RWPE2 (cell line): ENCODE measurements at regions not wholly inside any gene's neighbourhood (a gene's known extent, or its start where the extent isn't known, plus 50 kb on each side); places are given as distances from the start of the nearest gene placed in this dataset.
A peak's percentile ranks its signal among the peaks of the same experiment; 100 is the strongest.
"Not testable (repeated sequence)": the region's sequence is repeated elsewhere in the genome, so short reads cannot be mapped to it uniquely, and the experiment has no call there.

Experiments
- ATAC-seq: fragments of 200-7000 bp; cut with Tn5 transposase; 3 replicates; pipeline ENCODE4 v1.9.1; 2021; ENCODE audit warnings: low read depth
- DNase-seq: peaks from one replicate; pipeline ENCODE4 v3.0.0-alpha.2; 2020; ENCODE audit warnings: low spot score
- H3K27ac ChIP-seq: fragments of 450-650 bp; 2 replicates; pipeline ENCODE4 v1.5.1; 2017; ENCODE audit warnings: mild to moderate bottlenecking; ENCODE audit not compliant: poor library complexity, severe bottlenecking
- H3K27me3 ChIP-seq: fragments of 250-450 bp; sonication (Bioruptor Pico); 2 replicates; pipeline ENCODE4 v1.5.1; 2021; ENCODE audit warnings: mild to moderate bottlenecking, moderate library complexity; ENCODE audit not compliant: insufficient read depth, poor library complexity, severe bottlenecking
- H3K36me3 ChIP-seq: fragments of 250-450 bp; sonication (Bioruptor Pico); 2 replicates; pipeline ENCODE4 v1.5.1; 2020; ENCODE audit warnings: low read depth, mild to moderate bottlenecking, moderate library complexity
- H3K4me1 ChIP-seq: fragments of 250-450 bp; sonication (Bioruptor Pico); 2 replicates; pipeline ENCODE4 v1.5.1; 2021; ENCODE audit warnings: mild to moderate bottlenecking, moderate library complexity; ENCODE audit not compliant: insufficient read depth, poor library complexity, severe bottlenecking
- H3K4me3 ChIP-seq: fragments of 250-450 bp; sonication (Bioruptor Pico); 2 replicates; pipeline ENCODE4 v1.5.1; 2021; ENCODE audit warnings: mild to moderate bottlenecking, moderate library complexity; ENCODE audit not compliant: severe bottlenecking
- H3K9me3 ChIP-seq: fragments of 250-450 bp; sonication (Bioruptor Pico); 2 replicates; pipeline ENCODE4 v1.5.1; 2021; ENCODE audit warnings: mild to moderate bottlenecking, moderate library complexity; ENCODE audit not compliant: severe bottlenecking
- TF ChIP-seq, protein P1 (sequence below): fragments of 450-650 bp; IDR thresholded peaks from one replicate; pipeline ENCODE4 v1.5.1; 2017; ENCODE audit warnings: mild to moderate bottlenecking, moderate library complexity; ENCODE audit not compliant: poor library complexity, severe bottlenecking

DNA sequence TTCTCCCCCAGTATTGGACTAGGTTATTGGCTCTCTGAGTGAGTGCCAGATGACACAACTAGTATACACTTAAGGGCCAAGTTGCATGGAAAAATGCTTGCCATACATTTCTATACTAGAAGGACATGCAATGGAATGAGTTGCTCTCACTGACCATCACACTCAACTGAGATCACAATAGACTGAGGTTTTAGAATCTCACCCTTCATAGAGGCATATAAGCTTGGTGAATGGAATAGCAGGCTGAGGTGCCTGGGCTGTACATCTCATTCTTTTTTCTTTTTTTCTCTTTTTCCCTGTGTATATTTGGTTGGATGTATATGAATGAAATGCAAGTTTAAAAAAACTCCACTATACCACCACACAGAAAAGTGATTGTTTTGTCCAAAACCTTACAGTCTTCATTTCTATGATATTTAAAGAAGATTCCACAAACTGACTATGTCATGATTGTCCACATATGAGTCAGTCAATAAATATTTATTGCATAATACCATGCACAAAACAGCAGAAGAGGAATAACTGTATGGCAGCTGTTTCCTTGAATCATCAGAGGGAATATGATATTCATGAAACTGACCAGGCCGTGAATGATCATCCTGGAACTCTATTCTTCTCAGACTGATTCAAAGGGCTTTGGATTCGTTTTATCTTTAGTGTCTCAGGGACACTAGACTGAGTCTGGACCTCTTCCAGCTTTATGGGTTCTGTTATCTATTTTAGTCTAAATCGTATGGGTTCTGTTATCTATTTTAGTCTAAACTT lies 122.6 kb upstream of the STK17B start:
- ATAC-seq, result peak; percentile 84
- H3K36me3 ChIP-seq, result no peaks in the 10 kb centered on the region
- DNase-seq, result no peak
- H3K9me3 ChIP-seq, result no peaks in the 10 kb centered on the region
- TF ChIP-seq, protein P1, sequence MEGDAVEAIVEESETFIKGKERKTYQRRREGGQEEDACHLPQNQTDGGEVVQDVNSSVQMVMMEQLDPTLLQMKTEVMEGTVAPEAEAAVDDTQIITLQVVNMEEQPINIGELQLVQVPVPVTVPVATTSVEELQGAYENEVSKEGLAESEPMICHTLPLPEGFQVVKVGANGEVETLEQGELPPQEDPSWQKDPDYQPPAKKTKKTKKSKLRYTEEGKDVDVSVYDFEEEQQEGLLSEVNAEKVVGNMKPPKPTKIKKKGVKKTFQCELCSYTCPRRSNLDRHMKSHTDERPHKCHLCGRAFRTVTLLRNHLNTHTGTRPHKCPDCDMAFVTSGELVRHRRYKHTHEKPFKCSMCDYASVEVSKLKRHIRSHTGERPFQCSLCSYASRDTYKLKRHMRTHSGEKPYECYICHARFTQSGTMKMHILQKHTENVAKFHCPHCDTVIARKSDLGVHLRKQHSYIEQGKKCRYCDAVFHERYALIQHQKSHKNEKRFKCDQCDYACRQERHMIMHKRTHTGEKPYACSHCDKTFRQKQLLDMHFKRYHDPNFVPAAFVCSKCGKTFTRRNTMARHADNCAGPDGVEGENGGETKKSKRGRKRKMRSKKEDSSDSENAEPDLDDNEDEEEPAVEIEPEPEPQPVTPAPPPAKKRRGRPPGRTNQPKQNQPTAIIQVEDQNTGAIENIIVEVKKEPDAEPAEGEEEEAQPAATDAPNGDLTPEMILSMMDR, result no peak
- H3K4me1 ChIP-seq, result peaks cover 34% of the 10 kb centered on the region
- peak overlapping the region; percentile 69 for H3K27ac ChIP-seq
- no peaks in the 10 kb centered on the region for H3K27me3 ChIP-seq
- H3K4me3 ChIP-seq, result no peak overlapping the region

DNA sequence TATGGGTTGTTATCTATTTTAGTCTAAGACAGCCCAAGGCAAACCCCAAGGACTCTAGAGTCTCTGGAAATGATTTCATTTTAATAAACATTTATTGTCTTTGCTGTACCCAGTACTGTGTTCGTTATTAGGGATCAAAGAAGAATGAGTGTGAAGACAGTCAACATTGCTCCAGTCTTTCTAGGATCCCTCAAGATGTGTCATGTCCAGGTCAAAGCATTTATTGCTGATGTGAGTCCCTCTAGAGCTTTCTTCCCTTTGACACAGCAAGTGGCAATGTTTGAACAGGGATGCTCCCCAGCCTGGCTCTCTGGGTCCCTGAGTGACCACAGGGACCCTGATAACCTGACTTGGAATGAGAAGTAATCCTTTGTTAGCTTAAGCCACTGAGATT lies 123.1 kb upstream of the STK17B start:
- no peaks in the 10 kb centered on the region for H3K36me3 ChIP-seq
- ATAC-seq (no peak; the same call in 2 of the 3 replicates), DNase-seq (no peak)
- H3K27me3 ChIP-seq, result no peaks in the 10 kb centered on the region
- no peaks in the 10 kb centered on the region for H3K9me3 ChIP-seq
- H3K27ac ChIP-seq, result peak overlapping the region; percentile 69
- TF ChIP-seq, protein P1, result no peak
- peaks cover 34% of the 10 kb centered on the region for H3K4me1 ChIP-seq
- H3K4me3 ChIP-seq, result no peak overlapping the region

GRCh38 chr2:196295005-196295404 lies 123.6 kb upstream of the STK17B start:
- peak overlapping the region; percentile 69 for H3K27ac ChIP-seq
- no peak overlapping the region for H3K4me3 ChIP-seq
- no peaks in the 10 kb centered on the region for H3K36me3 ChIP-seq
- no peaks in the 10 kb centered on the region for H3K9me3 ChIP-seq
- H3K4me1 ChIP-seq, result peaks cover 34% of the 10 kb centered on the region
- no peaks in the 10 kb centered on the region for H3K27me3 ChIP-seq
- DNase-seq (no peak), ATAC-seq (no peak)
- TF ChIP-seq, protein P1, result no peak

GRCh38 chr2:196298106-196298723 lies 126.8 kb upstream of the STK17B start:
- H3K9me3 ChIP-seq, DNase-seq, H3K27me3 ChIP-seq, H3K27ac ChIP-seq, H3K36me3 ChIP-seq, ATAC-seq, H3K4me3 ChIP-seq: not testable (repeated sequence)
- peaks cover 16% of the 10 kb centered on the region for H3K4me1 ChIP-seq
- TF ChIP-seq, protein P1, result peak; percentile 87

DNA sequence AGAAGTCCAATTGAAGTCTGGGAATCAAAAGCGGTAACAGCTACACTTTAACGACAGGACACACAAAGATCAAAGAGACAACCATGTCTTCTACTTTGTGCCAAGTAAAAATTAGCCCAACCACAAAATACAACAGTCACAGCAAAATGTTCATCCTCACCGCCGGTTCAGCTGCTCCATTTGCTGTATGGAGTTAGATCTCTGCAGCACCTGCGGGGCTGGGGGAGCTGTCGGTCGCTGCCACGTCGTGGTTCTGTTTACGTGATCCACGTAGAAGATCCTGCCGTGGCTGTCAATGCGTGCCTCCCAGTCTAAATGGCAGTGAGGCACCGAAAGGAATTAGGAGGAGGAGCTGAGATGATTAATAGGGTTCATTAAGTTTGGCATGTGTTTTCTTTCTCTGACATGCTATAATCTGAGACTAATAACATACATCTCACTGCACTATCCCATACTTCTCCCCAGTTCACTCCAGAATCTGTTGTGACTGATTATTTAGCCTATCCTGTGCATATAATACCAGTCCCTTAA lies 136.5 kb upstream of the STK17B start:
- TF ChIP-seq, protein P1, result no peak
- DNase-seq, result no peak
- H3K4me3 ChIP-seq, result no peak overlapping the region
- no peak overlapping the region for H3K27ac ChIP-seq
- H3K27me3 ChIP-seq, result no peaks in the 10 kb centered on the region
- no peaks in the 10 kb centered on the region for H3K4me1 ChIP-seq
- no peaks in the 10 kb centered on the region for H3K36me3 ChIP-seq
- H3K9me3 ChIP-seq, result no peaks in the 10 kb centered on the region
- no peak for ATAC-seq
